GM23338 (cell line): ENCODE measurements at regions not wholly inside any gene's neighbourhood (a gene's known extent, or its start where the extent isn't known, plus 50 kb on each side); places are given as distances from the start of the nearest gene placed in this dataset.

ENCODE experiments used
- ATAC-seq: fragments of 200-7000 bp; cut with Tn5 transposase; 3 replicates; pipeline ENCODE4 v1.9.1; 2020
- DNase-seq: peaks from one replicate; pipeline ENCODE4 v3.0.0-alpha.2; 2015; ENCODE audit warnings: low spot score
- H2AFZ ChIP-seq: fragments of 200-600 bp; sonication (generic); 2 replicates; pipeline ENCODE4 v1.8.0; 2016; ENCODE audit warnings: antibody characterized with exemption, mild to moderate bottlenecking, moderate library complexity
- H3F3A ChIP-seq: fragments of 200-600 bp; sonication (generic); replicated peaks from 2 replicates; pipeline ENCODE4 v1.8.0; 2017; ENCODE audit warnings: antibody characterized with exemption, mixed run types, low read depth
- H3K27ac ChIP-seq: fragments of 200-600 bp; sonication (generic); 2 replicates; pipeline ENCODE4 v1.6.1; 2016; ENCODE audit warnings: low read depth
- H3K27me3 ChIP-seq: fragments of 200-600 bp; sonication (generic); 2 replicates; pipeline ENCODE4 v1.8.0; 2016; ENCODE audit warnings: mild to moderate bottlenecking, mixed run types, moderate library complexity; ENCODE audit not compliant: insufficient read depth
- H3K36me3 ChIP-seq: fragments of 200-600 bp; sonication (generic); 2 replicates; pipeline ENCODE4 v1.8.0; 2016; ENCODE audit warnings: mild to moderate bottlenecking; ENCODE audit not compliant: insufficient read depth
- H3K4me1 ChIP-seq: fragments of 200-600 bp; sonication (generic); 2 replicates; pipeline ENCODE4 v1.8.0; 2016; ENCODE audit warnings: mild to moderate bottlenecking, moderate library complexity; ENCODE audit not compliant: insufficient read depth
- H3K4me2 ChIP-seq: fragments of 200-600 bp; sonication (generic); 2 replicates; pipeline ENCODE4 v1.7.1; 2017; ENCODE audit warnings: mixed run types
- H3K4me3 ChIP-seq: fragments of 200-600 bp; sonication (generic); 2 replicates; pipeline ENCODE4 v1.6.1; 2016; ENCODE audit warnings: mixed run types
- H3K79me2 ChIP-seq: fragments of 200-600 bp; sonication (generic); replicated peaks from 2 replicates; pipeline ENCODE4 v1.8.0; 2017; ENCODE audit warnings: mild to moderate bottlenecking; ENCODE audit not compliant: insufficient read depth
- H3K9me2 ChIP-seq: fragments of 200-600 bp; sonication (generic); 2 replicates; pipeline ENCODE4 v1.8.0; 2017; ENCODE audit not compliant: insufficient read depth
- H4K20me1 ChIP-seq: fragments of 200-600 bp; sonication (generic); replicated peaks from 2 replicates; pipeline ENCODE4 v1.8.0; 2017; ENCODE audit warnings: mild to moderate bottlenecking; ENCODE audit not compliant: insufficient read depth
- H3K27ac Mint-ChIP-seq: 2 replicates; pipeline ENCODE4 v1.8.0; 2020; ENCODE audit warnings: inconsistent platforms, mild to moderate bottlenecking, moderate library complexity, mixed read lengths
- H3K27me3 Mint-ChIP-seq: 3 replicates; pipeline ENCODE4 v1.8.0; 2022; ENCODE audit warnings: low read depth, mild to moderate bottlenecking, moderate library complexity, mixed read lengths, inconsistent platforms; ENCODE audit not compliant: insufficient read depth, poor library complexity
- H3K36me3 Mint-ChIP-seq: 3 replicates; pipeline ENCODE4 v1.8.0; 2021; ENCODE audit warnings: low read depth, mild to moderate bottlenecking, inconsistent platforms, moderate library complexity, mixed read lengths
- H3K4me1 Mint-ChIP-seq: 3 replicates; pipeline ENCODE4 v1.8.0; 2020; ENCODE audit warnings: mild to moderate bottlenecking, inconsistent platforms, mixed read lengths
- H3K4me3 Mint-ChIP-seq: 3 replicates; pipeline ENCODE4 v1.8.0; 2021; ENCODE audit warnings: moderate library complexity, mild to moderate bottlenecking, inconsistent platforms, mixed read lengths
- H3K9me3 Mint-ChIP-seq: 3 replicates; pipeline ENCODE4 v1.8.0; 2020; ENCODE audit warnings: moderate library complexity, mild to moderate bottlenecking, inconsistent platforms, mixed read lengths
- CREB1 ChIP-seq: fragments of 250-450 bp; sonication (Bioruptor Pico); IDR thresholded peaks from 2 replicates; pipeline ENCODE4 v1.5.0; 2020; ENCODE audit warnings: low read depth, mild to moderate bottlenecking, moderate library complexity
- CTCF ChIP-seq, 2 experiments: fragments of 200-600 bp in 1 of 2; sonication (generic) in 1 of 2; conservative IDR thresholded peaks; 2 replicates each; pipeline versions ENCODE4 v1.5.1 to v1.6.1; 2016 to 2017; ENCODE audit warnings: antibody characterized with exemption in 2 of 2, low read depth in 2 of 2, mild to moderate bottlenecking in 2 of 2, moderate library complexity in 1 of 2
- EZH2phosphoT487 ChIP-seq: fragments of 200-600 bp; sonication (generic); IDR thresholded peaks from one replicate; pipeline ENCODE4 v1.8.1; 2018; ENCODE audit warnings: antibody characterized with exemption; ENCODE audit not compliant: unreplicated experiment
- JUNB ChIP-seq: IDR thresholded peaks from one replicate; pipeline ENCODE4 v1.6.1; 2016; ENCODE audit warnings: antibody characterized with exemption; ENCODE audit not compliant: unreplicated experiment
- NANOG ChIP-seq: IDR thresholded peaks from 2 replicates; pipeline ENCODE4 v1.6.1; 2016; ENCODE audit warnings: antibody characterized with exemption, borderline replicate concordance
- POLR2AphosphoS5 ChIP-seq: IDR thresholded peaks from 2 replicates; pipeline ENCODE4 v1.6.1; 2016; ENCODE audit warnings: antibody characterized with exemption, low read depth
- STAT1 ChIP-seq: IDR thresholded peaks from one replicate; pipeline ENCODE4 v1.6.1; 2016; ENCODE audit warnings: antibody characterized with exemption; ENCODE audit not compliant: unreplicated experiment
- ZNF114 ChIP-seq: fragments of 250-450 bp; sonication (Bioruptor Pico); IDR thresholded peaks from 2 replicates; pipeline ENCODE4 v1.5.0; 2020; ENCODE audit warnings: mild to moderate bottlenecking, moderate library complexity
- ZNF331 ChIP-seq: fragments of 250-450 bp; sonication (Bioruptor Pico); IDR thresholded peaks from 2 replicates; pipeline ENCODE4 v1.5.0; 2020; ENCODE audit warnings: low read depth, mild to moderate bottlenecking, moderate library complexity
- TF ChIP-seq, protein P1 (sequence below): IDR thresholded peaks from 2 replicates; pipeline ENCODE4 v1.6.1; 2016; ENCODE audit warnings: antibody characterized with exemption
- TF ChIP-seq, protein P2 (sequence below): IDR thresholded peaks from one replicate; pipeline ENCODE4 v1.6.1; 2018; ENCODE audit warnings: antibody characterized with exemption; ENCODE audit not compliant: unreplicated experiment

DNA sequence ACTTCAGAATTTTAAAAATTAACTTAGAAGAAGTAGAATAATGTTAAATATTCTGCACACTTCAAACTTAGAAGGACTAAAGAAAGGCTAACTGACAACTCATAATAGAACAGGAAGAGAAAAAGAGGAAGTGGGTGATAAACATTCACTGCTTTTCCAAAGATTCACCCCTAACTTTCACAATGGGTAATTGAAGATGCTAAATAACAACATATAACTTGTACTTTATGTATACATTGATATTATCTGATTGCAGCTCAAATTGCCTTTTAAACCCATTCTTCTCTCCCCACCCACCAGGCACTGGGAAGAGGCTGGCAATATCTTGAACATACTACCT lies 376.6 kb downstream of the EFNA5 start:
- no peak overlapping the region for H3K4me3 Mint-ChIP-seq
- no peaks in the 10 kb centered on the region for H3F3A ChIP-seq
- no peak for TF ChIP-seq STAT1
- TF ChIP-seq POLR2AphosphoS5: no peak
- H3K79me2 ChIP-seq: no peaks in the 10 kb centered on the region
- H3K9me3 Mint-ChIP-seq: no peaks in the 10 kb centered on the region
- H3K4me3 ChIP-seq: no peak overlapping the region
- peaks cover 7% of the 10 kb centered on the region; the same call in 1 of the 2 replicates for H3K4me1 ChIP-seq
- ATAC-seq (no peak), DNase-seq (no peak)
- H3K36me3 Mint-ChIP-seq: no peaks in the 10 kb centered on the region
- peaks cover 4% of the 10 kb centered on the region; the same call in 1 of the 2 replicates for H3K9me2 ChIP-seq
- H3K27me3 Mint-ChIP-seq: no peaks in the 10 kb centered on the region
- H2AFZ ChIP-seq: no peak overlapping the region
- peaks cover 11% of the 10 kb centered on the region; the same call in 2 of the 3 replicates for H3K4me1 Mint-ChIP-seq
- no peaks in the 10 kb centered on the region for H4K20me1 ChIP-seq
- no peak overlapping the region for H3K27ac ChIP-seq
- H3K27ac Mint-ChIP-seq: no peak overlapping the region
- H3K4me2 ChIP-seq: no peak overlapping the region
- H3K36me3 ChIP-seq: no peaks in the 10 kb centered on the region
- no peaks in the 10 kb centered on the region for H3K27me3 ChIP-seq

GRCh38 chr5:107293541-107294210 lies 377.1 kb downstream of the EFNA5 start:
- no peaks in the 10 kb centered on the region for H3F3A ChIP-seq
- H3K27me3 ChIP-seq: no peaks in the 10 kb centered on the region
- no peak overlapping the region for H3K4me2 ChIP-seq
- no peaks in the 10 kb centered on the region for H3K27me3 Mint-ChIP-seq
- H3K36me3 ChIP-seq: no peaks in the 10 kb centered on the region
- H3K79me2 ChIP-seq: no peaks in the 10 kb centered on the region
- no peak overlapping the region for H3K4me3 Mint-ChIP-seq
- no peaks in the 10 kb centered on the region for H3K9me3 Mint-ChIP-seq
- ATAC-seq (no peak), DNase-seq (no peak)
- H3K27ac Mint-ChIP-seq: no peak overlapping the region
- no peaks in the 10 kb centered on the region for H3K36me3 Mint-ChIP-seq
- H3K4me1 Mint-ChIP-seq: peaks cover 11% of the 10 kb centered on the region; the same call in 2 of the 3 replicates
- no peak overlapping the region for H3K4me3 ChIP-seq
- H2AFZ ChIP-seq: no peak overlapping the region
- no peaks in the 10 kb centered on the region for H4K20me1 ChIP-seq
- H3K27ac ChIP-seq: no peak overlapping the region
- peaks cover 4% of the 10 kb centered on the region; the same call in 1 of the 2 replicates for H3K9me2 ChIP-seq
- H3K4me1 ChIP-seq: peaks cover 7% of the 10 kb centered on the region; the same call in 1 of the 2 replicates
- TF ChIP-seq, protein P1, sequence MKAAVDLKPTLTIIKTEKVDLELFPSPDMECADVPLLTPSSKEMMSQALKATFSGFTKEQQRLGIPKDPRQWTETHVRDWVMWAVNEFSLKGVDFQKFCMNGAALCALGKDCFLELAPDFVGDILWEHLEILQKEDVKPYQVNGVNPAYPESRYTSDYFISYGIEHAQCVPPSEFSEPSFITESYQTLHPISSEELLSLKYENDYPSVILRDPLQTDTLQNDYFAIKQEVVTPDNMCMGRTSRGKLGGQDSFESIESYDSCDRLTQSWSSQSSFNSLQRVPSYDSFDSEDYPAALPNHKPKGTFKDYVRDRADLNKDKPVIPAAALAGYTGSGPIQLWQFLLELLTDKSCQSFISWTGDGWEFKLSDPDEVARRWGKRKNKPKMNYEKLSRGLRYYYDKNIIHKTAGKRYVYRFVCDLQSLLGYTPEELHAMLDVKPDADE: no peak
- TF ChIP-seq, protein P2, sequence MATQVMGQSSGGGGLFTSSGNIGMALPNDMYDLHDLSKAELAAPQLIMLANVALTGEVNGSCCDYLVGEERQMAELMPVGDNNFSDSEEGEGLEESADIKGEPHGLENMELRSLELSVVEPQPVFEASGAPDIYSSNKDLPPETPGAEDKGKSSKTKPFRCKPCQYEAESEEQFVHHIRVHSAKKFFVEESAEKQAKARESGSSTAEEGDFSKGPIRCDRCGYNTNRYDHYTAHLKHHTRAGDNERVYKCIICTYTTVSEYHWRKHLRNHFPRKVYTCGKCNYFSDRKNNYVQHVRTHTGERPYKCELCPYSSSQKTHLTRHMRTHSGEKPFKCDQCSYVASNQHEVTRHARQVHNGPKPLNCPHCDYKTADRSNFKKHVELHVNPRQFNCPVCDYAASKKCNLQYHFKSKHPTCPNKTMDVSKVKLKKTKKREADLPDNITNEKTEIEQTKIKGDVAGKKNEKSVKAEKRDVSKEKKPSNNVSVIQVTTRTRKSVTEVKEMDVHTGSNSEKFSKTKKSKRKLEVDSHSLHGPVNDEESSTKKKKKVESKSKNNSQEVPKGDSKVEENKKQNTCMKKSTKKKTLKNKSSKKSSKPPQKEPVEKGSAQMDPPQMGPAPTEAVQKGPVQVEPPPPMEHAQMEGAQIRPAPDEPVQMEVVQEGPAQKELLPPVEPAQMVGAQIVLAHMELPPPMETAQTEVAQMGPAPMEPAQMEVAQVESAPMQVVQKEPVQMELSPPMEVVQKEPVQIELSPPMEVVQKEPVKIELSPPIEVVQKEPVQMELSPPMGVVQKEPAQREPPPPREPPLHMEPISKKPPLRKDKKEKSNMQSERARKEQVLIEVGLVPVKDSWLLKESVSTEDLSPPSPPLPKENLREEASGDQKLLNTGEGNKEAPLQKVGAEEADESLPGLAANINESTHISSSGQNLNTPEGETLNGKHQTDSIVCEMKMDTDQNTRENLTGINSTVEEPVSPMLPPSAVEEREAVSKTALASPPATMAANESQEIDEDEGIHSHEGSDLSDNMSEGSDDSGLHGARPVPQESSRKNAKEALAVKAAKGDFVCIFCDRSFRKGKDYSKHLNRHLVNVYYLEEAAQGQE: no peak
- TF ChIP-seq EZH2phosphoT487 (no peak), NANOG (no peak), ZNF114 (no peak), JUNB (no peak), POLR2AphosphoS5 (no peak), STAT1 (no peak), CTCF (conservative IDR thresholded peaks at IDR 0.05; ENCODE audit: low read depth in 2 of 2) (no peak), ZNF331 (CRISPR knock-in tag) (no peak), CREB1 (CRISPR knock-in tag) (no peak)
